ENCODE measurements at regions not wholly inside any gene's neighbourhood (a gene's known extent, or its start where the extent isn't known, plus 50 kb on each side); places are given as distances from the start of the nearest gene placed in this dataset.
A peak's percentile ranks its signal among the peaks of the same experiment; 100 is the strongest.

GRCh38 chr3:102979682-102980354, 545.0 kb downstream of the ZPLD1 start:
- peak; percentile 93 for DNase-seq (ENCODE audit: low spot score)
- intact Hi-C loops (cut with DNase I) = no loop called here

GRCh38 chr3:102980355-102980696, 545.5 kb downstream of the ZPLD1 start:
- no peak for DNase-seq (ENCODE audit: low spot score)
- intact Hi-C loops (cut with DNase I) = no loop called here

GRCh38 chr3:103002425-103003176, 567.8 kb downstream of the ZPLD1 start:
- intact Hi-C loops (cut with DNase I) = no loop called here
- no peak for DNase-seq (ENCODE audit: low spot score)

- no peak for DNase-seq (ENCODE audit: low spot score)
- intact Hi-C loops (cut with DNase I) = no loop called here
Observed at GRCh38 chr3:103006526-103007183, 571.8 kb downstream of the ZPLD1 start.

GRCh38 chr3:103009609-103010008, 574.8 kb downstream of the ZPLD1 start:
- intact Hi-C loops (cut with DNase I) = no loop called here
- no peak for DNase-seq (ENCODE audit: low spot score)

GRCh38 chr3:103025880-103026279, 591.1 kb downstream of the ZPLD1 start:
- no peak for DNase-seq (ENCODE audit: low spot score)
- intact Hi-C loops (cut with DNase I) = no loop called here

- intact Hi-C loops (cut with DNase I) = no loop called here
- no peak for DNase-seq (ENCODE audit: low spot score)
Observed at GRCh38 chr3:103033841-103034240, 599.0 kb downstream of the ZPLD1 start.

GRCh38 chr3:103047640-103048039, 612.8 kb downstream of the ZPLD1 start:
- intact Hi-C loops (cut with DNase I) = no loop called here
- DNase-seq (ENCODE audit: low spot score) = no peak

GRCh38 chr3:103048068-103048722, 613.4 kb downstream of the ZPLD1 start:
- intact Hi-C loops (cut with DNase I) = no loop called here
- DNase-seq (ENCODE audit: low spot score) = no peak

GRCh38 chr3:103052236-103052830, 617.5 kb downstream of the ZPLD1 start:
- DNase-seq (ENCODE audit: low spot score) = peak; percentile 84
- intact Hi-C loops (cut with DNase I) = no loop called here

GRCh38 chr3:103055021-103055520, 620.3 kb downstream of the ZPLD1 start:
- no peak for DNase-seq (ENCODE audit: low spot score)
- intact Hi-C loops (cut with DNase I) = no loop called here

GRCh38 chr3:103056542-103056941, 621.7 kb downstream of the ZPLD1 start:
- intact Hi-C loops (cut with DNase I) = no loop called here
- no peak for DNase-seq (ENCODE audit: low spot score)

- intact Hi-C loops (cut with DNase I) = no loop called here
- no peak for DNase-seq (ENCODE audit: low spot score)
Observed at GRCh38 chr3:103057003-103057402, 622.2 kb downstream of the ZPLD1 start.

GRCh38 chr3:103057487-103057886, 622.7 kb downstream of the ZPLD1 start:
- no peak for DNase-seq (ENCODE audit: low spot score)
- intact Hi-C loops (cut with DNase I) = no loop called here

GRCh38 chr3:103059432-103059831, 624.6 kb downstream of the ZPLD1 start:
- intact Hi-C loops (cut with DNase I) = no loop called here
- DNase-seq (ENCODE audit: low spot score) = no peak

GRCh38 chr3:103060242-103060641, 625.4 kb downstream of the ZPLD1 start:
- intact Hi-C loops (cut with DNase I) = no loop called here
- no peak for DNase-seq (ENCODE audit: low spot score)

GRCh38 chr3:103067963-103068362, 633.1 kb downstream of the ZPLD1 start:
- intact Hi-C loops (cut with DNase I) = no loop called here
- DNase-seq (ENCODE audit: low spot score) = no peak

- DNase-seq (ENCODE audit: low spot score) = no peak
- intact Hi-C loops (cut with DNase I) = no loop called here
Observed at GRCh38 chr3:103075282-103075681, 640.5 kb downstream of the ZPLD1 start.

GRCh38 chr3:103077910-103078309, 643.1 kb downstream of the ZPLD1 start:
- intact Hi-C loops (cut with DNase I) = no loop called here
- DNase-seq (ENCODE audit: low spot score) = no peak

GRCh38 chr3:103082501-103082900, 647.7 kb downstream of the ZPLD1 start:
- DNase-seq (ENCODE audit: low spot score) = no peak
- intact Hi-C loops (cut with DNase I) = no loop called here
